CD14-positive monocyte (primary cell): ENCODE measurements at regions not wholly inside any gene's neighbourhood (a gene's known extent, or its start where the extent isn't known, plus 50 kb on each side); places are given as distances from the start of the nearest gene placed in this dataset.

Source experiments
- DNase-seq, 3 donors: peaks; one replicate each; pipeline ENCODE4 v3.0.0-alpha.2; 2011 to 2022
- H2AFZ ChIP-seq: 2 replicates; pipeline ENCODE4 v1.6.0; 2012; ENCODE audit warnings: mild to moderate bottlenecking, low read depth, low read length, inconsistent platforms; ENCODE audit not compliant: insufficient read depth, poor library complexity, severe bottlenecking
- H3K27ac ChIP-seq, 2 donors: 1 replicate in 1 of 2; 2 replicates in 1 of 2; pipeline ENCODE4 v1.5.1; 2012 to 2013; ENCODE audit warnings: low read length in 2 of 2, control low read depth in 1 of 2, inconsistent platforms in 1 of 2, low read depth in 1 of 2, mild to moderate bottlenecking in 1 of 2
- H3K27me3 ChIP-seq, 2 donors: one replicate each; pipeline versions ENCODE4 v1.6.0 to v1.6.1; 2011 to 2013; ENCODE audit warnings: low read length in 2 of 2; ENCODE audit not compliant: control insufficient read depth in 2 of 2, insufficient read depth in 2 of 2
- H3K36me3 ChIP-seq, 2 donors: replicated peaks in 1 of 2; 1 replicate in 1 of 2; 2 replicates in 1 of 2; pipeline versions ENCODE4 v1.5.1 to v1.6.1; 2012 to 2013; ENCODE audit warnings: low read length in 2 of 2, control low read depth in 1 of 2, inconsistent platforms in 1 of 2, mild to moderate bottlenecking in 1 of 2; ENCODE audit not compliant: insufficient read depth in 2 of 2, control insufficient read depth in 1 of 2
- H3K4me1 ChIP-seq, 2 donors: 1 replicate in 1 of 2; 2 replicates in 1 of 2; pipeline versions ENCODE4 v1.5.1 to v1.6.1; 2012 to 2013; ENCODE audit warnings: low read length in 2 of 2, control low read depth in 1 of 2, inconsistent platforms in 1 of 2, mild to moderate bottlenecking in 1 of 2, moderate library complexity in 1 of 2; ENCODE audit not compliant: insufficient read depth in 2 of 2, control insufficient read depth in 1 of 2
- H3K4me2 ChIP-seq: replicated peaks from 2 replicates; pipeline ENCODE3; 2012; ENCODE audit warnings: low read length, moderate library complexity, mild to moderate bottlenecking; ENCODE audit not compliant: poor library complexity, severe bottlenecking; ENCODE audit errors: extremely low read depth
- H3K4me3 ChIP-seq, 3 experiments: fragments of 200-600 bp in 1 of 3; sonication (generic) in 1 of 3; replicated peaks in 1 of 3; 1 replicate in 2 of 3; 2 replicates in 1 of 3; pipeline ENCODE4 v1.5.1; 2011 to 2013; ENCODE audit warnings: low read length in 3 of 3, mild to moderate bottlenecking in 3 of 3, control low read depth in 2 of 3, low read depth in 2 of 3, inconsistent platforms in 1 of 3, moderate library complexity in 1 of 3
- H3K79me2 ChIP-seq: 2 replicates; pipeline ENCODE4 v1.6.0; 2012; ENCODE audit warnings: mild to moderate bottlenecking, control low read depth, inconsistent platforms, low read length, moderate library complexity; ENCODE audit not compliant: insufficient read depth
- H3K9ac ChIP-seq: 2 replicates; pipeline ENCODE4 v1.6.0; 2017; ENCODE audit warnings: low read length, mild to moderate bottlenecking; ENCODE audit not compliant: insufficient read depth, poor library complexity, severe bottlenecking
- H3K9me3 ChIP-seq, 2 donors: replicated peaks in 1 of 2; 1 replicate in 1 of 2; 2 replicates in 1 of 2; pipeline versions ENCODE4 v1.5.1 to v1.6.1; 2012 to 2013; ENCODE audit warnings: low read length in 2 of 2, control low read depth in 1 of 2; ENCODE audit not compliant: control insufficient read depth in 1 of 2, insufficient read depth in 1 of 2
- H4K20me1 ChIP-seq: 2 replicates; pipeline ENCODE4 v1.6.0; 2012; ENCODE audit warnings: mild to moderate bottlenecking, low read length, control low read depth, moderate library complexity; ENCODE audit not compliant: insufficient read depth
- H3K27ac Mint-ChIP-seq, 7 donors: one replicate each; pipeline ENCODE4 v1.8.0; 2020; ENCODE audit warnings: mild to moderate bottlenecking in 7 of 7, mixed read lengths in 7 of 7, moderate library complexity in 6 of 7, inconsistent platforms in 2 of 7
- H3K27me3 Mint-ChIP-seq, 3 donors: one replicate each; pipeline ENCODE4 v1.8.0; 2021 to 2022; ENCODE audit warnings: low read depth in 3 of 3, mild to moderate bottlenecking in 3 of 3, mixed read lengths in 3 of 3, moderate library complexity in 3 of 3, inconsistent platforms in 1 of 3
- H3K36me3 Mint-ChIP-seq, 2 donors: one replicate each; pipeline ENCODE4 v1.8.0; 2020; ENCODE audit warnings: mixed read lengths in 2 of 2, inconsistent platforms in 1 of 2, mild to moderate bottlenecking in 1 of 2
- H3K4me1 Mint-ChIP-seq: one replicate; pipeline ENCODE4 v1.8.0; 2020; ENCODE audit warnings: mild to moderate bottlenecking, mixed read lengths
- H3K4me3 Mint-ChIP-seq, 2 donors: one replicate each; pipeline ENCODE4 v1.8.0; 2020; ENCODE audit warnings: mild to moderate bottlenecking in 2 of 2, mixed read lengths in 2 of 2, moderate library complexity in 1 of 2
- H3K9me3 Mint-ChIP-seq, 7 donors: one replicate each; pipeline ENCODE4 v1.8.0; 2020 to 2022; ENCODE audit warnings: mixed read lengths in 7 of 7, mild to moderate bottlenecking in 6 of 7, moderate library complexity in 6 of 7, inconsistent platforms in 2 of 7
- WGBS: methylation state at CpG from one replicate; pipeline ENCODE4 v1.1.5; 2013; ENCODE audit warnings: missing lambda C conversion rate; ENCODE audit not compliant: insufficient coverage; 5-methylcytosine and 5-hydroxymethylcytosine counted together
- intact Hi-C, 2 donors: fragments of 100-400 bp; cut with micrococcal nuclease; formaldehyde crosslinking; loops; one replicate each; pipeline versions ENCODE4 v1.15.0 to v1.15.1; 2023
- TF ChIP-seq, protein P1 (sequence below): fragments of 200-600 bp; IDR thresholded peaks from one replicate; pipeline ENCODE4 v1.8.0; 2022; ENCODE audit warnings: antibody characterized with exemption, mild to moderate bottlenecking

DNA sequence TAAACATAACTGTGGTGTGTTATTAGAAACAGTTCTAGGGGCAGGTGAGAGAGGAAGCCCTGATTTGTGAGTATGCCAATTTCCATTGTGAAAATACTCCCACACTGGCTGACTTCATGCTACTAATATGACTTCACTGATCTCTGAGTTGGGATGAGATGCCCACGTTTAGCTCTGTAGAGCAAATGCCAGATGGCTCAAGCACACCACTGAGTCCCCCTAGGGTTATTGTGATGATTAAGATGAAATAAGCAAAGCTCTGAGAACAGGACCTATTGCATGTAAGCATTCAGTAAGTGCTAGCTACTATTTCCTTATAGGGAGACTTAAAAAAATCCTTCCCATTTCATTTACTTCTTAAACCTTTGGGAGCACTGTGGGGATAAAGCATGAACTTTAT lies 117.6 kb downstream of the CENPF start:
- intact Hi-C loops: no loop called here
- Histone ChIP-seq H3K27me3 (no peaks in the 10 kb centered on the region), H2AFZ (no peak overlapping the region), H3K79me2 (no peaks in the 10 kb centered on the region), H3K4me3 (no peak overlapping the region), H3K4me2 (no peak overlapping the region), H3K27ac (no peak overlapping the region), H3K9me3 (no peaks in the 10 kb centered on the region), H3K4me1 (no peaks in the 10 kb centered on the region), H4K20me1 (no peaks in the 10 kb centered on the region), H3K9ac (no peak overlapping the region), H3K36me3 (no peaks in the 10 kb centered on the region)
- no peak overlapping the region for H3K27ac Mint-ChIP-seq
- TF ChIP-seq, protein P1, sequence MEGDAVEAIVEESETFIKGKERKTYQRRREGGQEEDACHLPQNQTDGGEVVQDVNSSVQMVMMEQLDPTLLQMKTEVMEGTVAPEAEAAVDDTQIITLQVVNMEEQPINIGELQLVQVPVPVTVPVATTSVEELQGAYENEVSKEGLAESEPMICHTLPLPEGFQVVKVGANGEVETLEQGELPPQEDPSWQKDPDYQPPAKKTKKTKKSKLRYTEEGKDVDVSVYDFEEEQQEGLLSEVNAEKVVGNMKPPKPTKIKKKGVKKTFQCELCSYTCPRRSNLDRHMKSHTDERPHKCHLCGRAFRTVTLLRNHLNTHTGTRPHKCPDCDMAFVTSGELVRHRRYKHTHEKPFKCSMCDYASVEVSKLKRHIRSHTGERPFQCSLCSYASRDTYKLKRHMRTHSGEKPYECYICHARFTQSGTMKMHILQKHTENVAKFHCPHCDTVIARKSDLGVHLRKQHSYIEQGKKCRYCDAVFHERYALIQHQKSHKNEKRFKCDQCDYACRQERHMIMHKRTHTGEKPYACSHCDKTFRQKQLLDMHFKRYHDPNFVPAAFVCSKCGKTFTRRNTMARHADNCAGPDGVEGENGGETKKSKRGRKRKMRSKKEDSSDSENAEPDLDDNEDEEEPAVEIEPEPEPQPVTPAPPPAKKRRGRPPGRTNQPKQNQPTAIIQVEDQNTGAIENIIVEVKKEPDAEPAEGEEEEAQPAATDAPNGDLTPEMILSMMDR: no peak
- H3K4me3 Mint-ChIP-seq: no peak overlapping the region
- no peaks in the 10 kb centered on the region for H3K27me3 Mint-ChIP-seq
- WGBS: no CpG with 5 or more reads among the region's 1 CpG
- DNase-seq: no peak
- no peaks in the 10 kb centered on the region for H3K36me3 Mint-ChIP-seq
- H3K9me3 Mint-ChIP-seq: peaks cover 0 to 14% (median 3%) of the 10 kb centered on the region in 7 donors
- H3K4me1 Mint-ChIP-seq: no peaks in the 10 kb centered on the region

DNA sequence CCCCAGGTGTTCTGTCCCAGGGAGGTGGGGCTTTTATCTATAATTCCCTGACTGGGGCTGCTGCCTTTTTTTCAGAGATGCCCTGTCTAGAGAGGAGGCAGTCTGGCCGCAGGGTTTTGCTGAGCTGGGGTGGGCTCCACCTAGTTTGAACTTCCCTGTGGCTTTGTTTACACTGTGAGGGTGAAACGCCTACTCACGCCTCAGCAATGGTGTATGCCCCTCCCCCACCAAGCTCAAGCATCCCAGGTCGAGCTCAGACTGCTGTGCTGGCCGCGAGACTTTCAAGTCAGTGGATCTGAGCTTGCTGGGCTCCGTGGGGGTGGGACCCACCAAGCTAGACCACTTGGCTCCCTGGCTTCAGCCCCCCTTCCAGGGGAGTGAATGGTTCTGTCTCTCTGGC lies 124.3 kb downstream of the CENPF start:
- Mint-ChIP-seq H3K9me3 (peaks cover 4 to 21% (median 6%) of the 10 kb centered on the region in 7 donors), H3K4me1 (no peaks in the 10 kb centered on the region), H3K36me3 (no peaks in the 10 kb centered on the region), H3K27ac (no peak overlapping the region), H3K27me3 (peaks cover 0 to 2% (median 1%) of the 10 kb centered on the region in 3 donors), H3K4me3 (no peak overlapping the region)
- DNase-seq: no peak
- Histone ChIP-seq H3K4me2 (no peak overlapping the region), H3K79me2 (no peaks in the 10 kb centered on the region), H3K27me3 (no peaks in the 10 kb centered on the region), H3K36me3 (no peaks in the 10 kb centered on the region), H4K20me1 (no peaks in the 10 kb centered on the region), H3K9ac (no peak overlapping the region), H3K4me3 (no peak overlapping the region), H3K4me1 (no peaks in the 10 kb centered on the region), H3K27ac (no peak overlapping the region), H3K9me3 (peaks cover 4 to 10% of the 10 kb centered on the region in 2 donors), H2AFZ (no peak overlapping the region)
- intact Hi-C loops: no loop called here
- 61% methylated on average over 6 of the region's 7 CpGs for WGBS
- TF ChIP-seq, protein P1: no peak
